ENCODE measurements at regions not wholly inside any gene's neighbourhood (a gene's known extent, or its start where the extent isn't known, plus 50 kb on each side); places are given as distances from the start of the nearest gene placed in this dataset.

DNA sequence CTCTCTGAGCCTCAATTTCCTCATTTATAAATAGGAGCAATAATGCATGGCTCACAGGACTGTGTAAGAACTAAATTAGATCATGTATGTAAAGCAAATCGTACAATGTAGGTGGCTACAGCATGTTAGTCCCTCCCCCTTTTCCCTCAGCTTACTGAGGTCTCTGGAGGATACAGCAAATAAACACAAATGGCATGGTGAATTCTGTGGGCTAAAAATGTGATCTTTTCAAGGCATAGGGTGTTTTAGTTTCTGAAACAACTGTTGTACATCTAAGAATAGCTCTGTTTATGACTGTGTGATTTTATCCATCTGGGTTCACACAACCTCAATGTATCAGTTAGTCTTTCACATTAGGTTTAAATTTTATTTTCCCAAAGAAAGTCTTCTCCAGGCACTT is 121.2 kb upstream of the PLEKHG7 start:
- WGBS = 70% methylated on average over 1 of the region's 1 CpG
- H3K36me3 ChIP-seq = no peaks in the 10 kb centered on the region
- no peaks in the 10 kb centered on the region for H3K27me3 ChIP-seq (replicated peaks; ENCODE audit: insufficient read depth)
- no peaks in the 10 kb centered on the region for H3K9me3 ChIP-seq
- H3K4me1 ChIP-seq (replicated peaks) = no peaks in the 10 kb centered on the region
- no peak overlapping the region for H3K4me3 ChIP-seq
- H3K27ac ChIP-seq = no peak overlapping the region
- DNase-seq (ENCODE audit: low spot score) = no peak
- TF ChIP-seq POLR2AphosphoS5 (IDR thresholded peaks at IDR 0.05) (no peak), POLR2A (IDR thresholded peaks at IDR 0.05) (no peak)
- TF ChIP-seq, protein P1, sequence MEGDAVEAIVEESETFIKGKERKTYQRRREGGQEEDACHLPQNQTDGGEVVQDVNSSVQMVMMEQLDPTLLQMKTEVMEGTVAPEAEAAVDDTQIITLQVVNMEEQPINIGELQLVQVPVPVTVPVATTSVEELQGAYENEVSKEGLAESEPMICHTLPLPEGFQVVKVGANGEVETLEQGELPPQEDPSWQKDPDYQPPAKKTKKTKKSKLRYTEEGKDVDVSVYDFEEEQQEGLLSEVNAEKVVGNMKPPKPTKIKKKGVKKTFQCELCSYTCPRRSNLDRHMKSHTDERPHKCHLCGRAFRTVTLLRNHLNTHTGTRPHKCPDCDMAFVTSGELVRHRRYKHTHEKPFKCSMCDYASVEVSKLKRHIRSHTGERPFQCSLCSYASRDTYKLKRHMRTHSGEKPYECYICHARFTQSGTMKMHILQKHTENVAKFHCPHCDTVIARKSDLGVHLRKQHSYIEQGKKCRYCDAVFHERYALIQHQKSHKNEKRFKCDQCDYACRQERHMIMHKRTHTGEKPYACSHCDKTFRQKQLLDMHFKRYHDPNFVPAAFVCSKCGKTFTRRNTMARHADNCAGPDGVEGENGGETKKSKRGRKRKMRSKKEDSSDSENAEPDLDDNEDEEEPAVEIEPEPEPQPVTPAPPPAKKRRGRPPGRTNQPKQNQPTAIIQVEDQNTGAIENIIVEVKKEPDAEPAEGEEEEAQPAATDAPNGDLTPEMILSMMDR (IDR thresholded peaks at IDR 0.05) = no peak
- intact Hi-C loops (cut with DNase I) = no loop called here

DNA sequence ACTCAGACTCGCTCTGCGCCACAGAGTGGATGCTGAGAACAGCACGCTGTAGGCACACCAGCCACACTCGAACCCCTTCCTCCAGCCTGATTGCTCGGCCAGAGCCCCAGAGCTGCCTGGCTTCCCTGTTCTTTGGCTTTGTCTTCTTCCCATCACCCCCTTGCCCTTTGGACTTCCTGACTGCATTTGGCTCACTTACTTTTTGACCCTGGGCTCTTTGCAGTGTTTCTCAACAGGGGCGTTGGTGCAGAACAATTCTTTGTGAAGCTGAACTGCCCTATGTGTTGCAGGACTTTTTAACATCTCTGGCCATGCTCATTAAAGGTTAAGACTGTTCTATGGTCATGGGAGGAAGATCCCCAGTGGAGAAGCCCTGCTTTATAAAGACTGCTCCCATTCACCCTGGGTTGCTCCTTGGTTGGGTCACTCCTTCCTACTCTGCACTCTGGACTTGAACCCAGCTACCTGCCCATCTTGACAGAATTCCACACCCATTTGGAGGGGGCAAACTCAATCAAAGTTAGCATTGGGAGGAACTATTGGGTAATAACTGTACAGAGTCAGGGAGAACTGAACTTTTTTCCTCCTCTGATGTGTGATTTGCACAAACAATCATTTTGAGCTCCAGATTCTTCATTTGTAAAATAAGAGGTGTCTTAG is 127.7 kb upstream of the PLEKHG7 start:
- 95% methylated on average over 6 of the region's 6 CpGs for WGBS
- intact Hi-C loops (cut with DNase I) = loop anchor here (5.0 kb wide), 2 partner anchors 998 to 1213 kb away; no protein-coding TSS in a partner anchor
- no peaks in the 10 kb centered on the region for H3K27me3 ChIP-seq (replicated peaks; ENCODE audit: insufficient read depth)
- TF ChIP-seq, protein P1 (IDR thresholded peaks at IDR 0.05) = no peak
- TF ChIP-seq POLR2AphosphoS5 (IDR thresholded peaks at IDR 0.05) = no peak
- no peak for TF ChIP-seq POLR2A (IDR thresholded peaks at IDR 0.05)
- no peak overlapping the region for H3K4me3 ChIP-seq
- H3K4me1 ChIP-seq (replicated peaks) = no peaks in the 10 kb centered on the region
- H3K9me3 ChIP-seq = no peaks in the 10 kb centered on the region
- H3K36me3 ChIP-seq = no peaks in the 10 kb centered on the region
- H3K27ac ChIP-seq = no peak overlapping the region
- no peak for DNase-seq (ENCODE audit: low spot score)

DNA sequence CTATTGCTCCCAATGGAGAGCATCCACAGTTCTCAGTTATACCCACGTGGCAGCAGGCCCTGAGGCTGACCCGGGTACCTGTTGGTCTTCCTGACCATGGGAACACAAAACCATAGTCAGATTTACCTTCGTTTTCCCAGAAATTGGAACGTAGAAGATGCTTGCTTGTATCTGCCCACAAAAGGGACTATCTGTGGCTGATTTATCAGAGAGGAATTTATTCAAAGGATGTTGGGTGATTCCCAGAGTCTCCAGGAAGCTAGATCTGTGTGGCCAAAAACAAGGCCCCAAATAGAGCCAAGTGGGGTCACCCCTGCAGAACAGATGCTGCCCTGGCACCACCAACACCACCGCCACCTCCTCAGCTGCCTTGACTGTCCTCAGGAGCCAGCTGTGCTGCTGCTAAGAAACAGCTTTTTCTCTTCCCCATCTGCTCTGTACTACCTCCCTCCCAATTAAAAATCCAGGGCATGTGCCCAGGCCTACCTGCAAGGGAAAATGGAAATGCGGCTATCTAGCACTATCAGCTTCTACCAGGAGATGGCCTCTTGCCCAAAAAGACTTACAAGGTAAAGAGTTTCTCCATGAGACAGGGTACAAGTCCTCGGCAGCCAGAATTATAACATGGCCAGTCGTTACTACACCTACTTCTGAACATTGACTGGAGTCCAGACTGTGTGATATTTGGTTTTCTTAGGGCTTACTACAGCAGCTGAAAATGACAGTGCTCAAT is 128.6 kb upstream of the PLEKHG7 start:
- Histone ChIP-seq H3K4me1 (replicated peaks) (no peaks in the 10 kb centered on the region), H3K27me3 (replicated peaks; ENCODE audit: insufficient read depth) (no peaks in the 10 kb centered on the region), H3K36me3 (no peaks in the 10 kb centered on the region), H3K9me3 (no peaks in the 10 kb centered on the region), H3K27ac (no peak overlapping the region), H3K4me3 (no peak overlapping the region)
- WGBS = 88% methylated on average over 8 of the region's 8 CpGs
- no peak for DNase-seq (ENCODE audit: low spot score)
- TF ChIP-seq POLR2A (IDR thresholded peaks at IDR 0.05) = no peak
- TF ChIP-seq, protein P1 (IDR thresholded peaks at IDR 0.05) = peak in 1 of 4 experiments; percentile 11
- intact Hi-C loops (cut with DNase I) = loop anchor here (5.0 kb wide), 2 partner anchors 997 to 1212 kb away; no protein-coding TSS in a partner anchor

DNA sequence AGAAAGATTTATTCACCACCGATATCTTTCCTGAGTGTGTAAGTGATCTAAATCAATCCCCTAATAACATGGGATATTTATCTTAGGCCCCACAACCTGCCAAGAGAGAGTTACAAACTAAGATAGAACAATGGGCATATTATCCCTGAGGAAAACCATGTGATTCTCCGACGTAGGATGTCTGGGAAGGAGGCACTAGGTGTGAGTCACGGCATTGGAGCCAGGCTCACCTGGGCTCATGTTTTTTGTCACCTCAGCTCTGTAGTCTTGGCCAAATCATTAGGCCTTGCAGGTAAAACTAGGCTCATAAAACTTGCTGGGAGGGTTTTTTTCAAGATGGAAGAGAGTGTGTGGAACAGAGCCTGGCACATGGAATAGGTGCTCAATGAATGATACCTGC is 129.7 kb upstream of the PLEKHG7 start:
- Histone ChIP-seq H3K36me3 (no peaks in the 10 kb centered on the region), H3K4me3 (no peak overlapping the region), H3K27me3 (replicated peaks; ENCODE audit: insufficient read depth) (no peaks in the 10 kb centered on the region), H3K9me3 (no peaks in the 10 kb centered on the region), H3K4me1 (replicated peaks) (no peaks in the 10 kb centered on the region), H3K27ac (no peak overlapping the region)
- WGBS = 53% methylated on average over 4 of the region's 4 CpGs
- TF ChIP-seq POLR2AphosphoS5 (IDR thresholded peaks at IDR 0.05) (no peak), POLR2A (IDR thresholded peaks at IDR 0.05) (no peak)
- TF ChIP-seq, protein P1 (IDR thresholded peaks at IDR 0.05) = no peak
- DNase-seq (ENCODE audit: low spot score) = no peak
- intact Hi-C loops (cut with DNase I) = loop anchor here (5.0 kb wide), 2 partner anchors 996 to 1211 kb away; no protein-coding TSS in a partner anchor
